ENCODE measurements at regions not wholly inside any gene's neighbourhood (a gene's known extent, or its start where the extent isn't known, plus 50 kb on each side); places are given as distances from the start of the nearest gene placed in this dataset.

GRCh38 chr2:228549441-228550007 lies 368.0 kb upstream of the SPHKAP start:
- no peak for TF ChIP-seq CTCF (IDR thresholded peaks at IDR 0.05; ENCODE audit: insufficient read depth, low read length, poor library complexity, severe bottlenecking)
- TF ChIP-seq EZH2phosphoT487 (conservative IDR thresholded peaks at IDR 0.05; ENCODE audit: low read length), result no peak
